HS-27A (cell line): ENCODE measurements at regions not wholly inside any gene's neighbourhood (a gene's known extent, or its start where the extent isn't known, plus 50 kb on each side); places are given as distances from the start of the nearest gene placed in this dataset.

ENCODE experiments used
- DNase-seq: peaks from one replicate; pipeline ENCODE4 v3.0.0-alpha.2; 2012; ENCODE audit warnings: low read depth, missing footprints

DNA sequence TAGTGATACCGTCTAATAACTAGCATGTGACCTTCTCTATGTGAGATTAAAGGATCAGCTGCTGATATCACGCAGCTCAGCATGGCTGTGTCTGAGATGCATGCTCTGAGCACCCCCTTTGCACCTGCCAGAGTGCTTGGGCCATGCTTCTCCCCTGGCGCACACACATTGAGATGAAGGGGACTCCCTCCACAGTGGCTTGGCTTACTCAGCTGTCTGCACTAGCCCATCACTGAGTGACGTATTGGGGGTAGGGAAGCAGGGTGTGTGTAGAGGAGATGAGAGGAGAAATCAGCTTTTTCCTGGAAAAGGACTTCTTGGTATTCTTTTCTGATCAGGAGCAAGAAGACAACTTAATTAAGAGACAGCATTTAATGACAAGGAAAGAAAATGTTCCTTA lies 216.5 kb downstream of the BLID start:
- DNase-seq: no peak

DNA sequence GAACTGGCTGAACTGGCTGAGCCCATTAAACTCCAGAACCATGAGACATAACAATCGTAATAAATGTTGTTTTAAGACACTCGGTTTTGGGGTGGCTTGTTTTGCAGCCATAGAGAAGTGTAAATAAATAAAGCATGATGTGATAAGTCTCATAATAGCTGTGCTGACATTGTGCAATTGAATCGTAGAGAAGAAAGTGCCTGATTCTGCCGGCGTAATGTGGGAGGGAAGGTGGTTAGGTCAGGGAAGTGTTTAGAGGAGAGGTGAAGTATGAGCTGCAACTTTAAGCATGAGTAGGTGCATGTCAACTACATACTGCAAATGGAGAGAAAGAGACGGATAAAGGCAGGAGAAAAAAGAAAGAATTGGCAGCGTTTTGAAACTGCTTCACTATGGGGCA lies 217.1 kb downstream of the BLID start:
- DNase-seq: no peak

DNA sequence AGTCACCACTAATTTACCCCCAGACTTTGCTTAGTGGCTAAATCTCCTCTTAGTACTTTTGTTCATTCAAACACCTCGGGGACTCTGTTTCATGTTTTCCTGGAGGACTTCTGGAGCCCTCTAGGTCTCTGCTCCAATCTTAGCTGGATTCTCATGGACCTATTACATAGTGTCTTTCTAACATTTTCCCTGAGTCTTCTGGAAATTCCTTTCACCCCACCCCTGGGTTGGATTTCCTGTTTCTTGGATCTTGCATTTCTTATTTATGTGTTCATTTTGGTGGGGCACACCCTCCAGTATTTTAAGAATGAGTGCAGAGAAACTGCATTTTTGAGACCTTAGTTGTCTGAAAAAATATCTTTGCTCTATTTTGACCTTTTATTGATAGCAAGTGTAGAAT lies 220.1 kb downstream of the BLID start:
- peak; percentile 76 for DNase-seq

- DNase-seq: no peak
Observed at GRCh38 chr11:121894581-121894980, 221.4 kb downstream of the BLID start.

GRCh38 chr11:121892863-121893262 lies 223.2 kb downstream of the BLID start:
- DNase-seq: no peak

- peak; percentile 51 for DNase-seq
Observed at GRCh38 chr11:121892131-121892681, 223.8 kb downstream of the BLID start.

DNA sequence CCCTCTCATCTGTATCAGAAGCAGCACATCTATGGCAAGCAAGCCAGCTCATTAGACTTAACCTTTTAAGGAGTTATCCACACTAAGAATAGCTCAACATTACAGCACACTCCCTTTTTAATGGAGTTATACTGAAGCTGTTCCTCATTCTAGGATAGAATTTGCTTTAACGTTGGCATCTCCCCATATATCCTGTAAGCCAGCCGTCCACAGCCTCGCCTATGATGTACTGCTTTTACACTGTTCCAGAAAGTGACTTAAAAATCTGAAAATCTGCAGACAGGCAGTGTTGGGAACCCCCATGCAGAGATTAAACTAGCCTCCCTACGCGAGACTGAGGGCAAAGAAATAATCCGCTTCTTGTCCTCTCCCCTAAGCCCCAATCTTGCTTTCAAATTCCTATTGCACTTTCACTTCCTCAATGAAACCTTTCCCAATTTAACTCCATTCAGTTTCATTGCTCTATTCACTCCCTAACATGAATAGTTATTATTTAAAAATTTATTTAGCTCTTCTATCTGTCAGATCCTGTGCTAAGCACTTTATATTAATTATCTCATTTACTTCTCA lies 225.0 kb downstream of the BLID start:
- no peak for DNase-seq

DNA sequence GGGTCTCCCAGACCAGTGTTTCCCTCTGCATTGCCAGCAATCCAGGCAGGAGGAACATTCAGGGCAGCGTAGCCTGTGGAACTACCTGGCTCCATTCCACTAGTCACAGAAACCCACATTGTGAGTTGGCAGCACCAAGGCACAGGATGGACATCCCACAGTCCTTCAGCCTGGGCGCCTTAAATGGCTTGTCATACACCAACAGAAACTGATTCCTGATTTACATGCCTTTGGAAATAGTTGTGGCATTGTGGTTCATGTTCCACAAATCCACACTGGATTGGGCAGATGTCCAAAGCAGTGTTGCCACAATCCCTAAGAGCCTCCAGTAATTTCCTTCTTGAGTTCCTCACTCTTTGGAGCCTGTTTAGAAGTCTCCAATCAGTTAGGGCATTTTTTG lies 225.6 kb downstream of the BLID start:
- peak; percentile 80 for DNase-seq

DNA sequence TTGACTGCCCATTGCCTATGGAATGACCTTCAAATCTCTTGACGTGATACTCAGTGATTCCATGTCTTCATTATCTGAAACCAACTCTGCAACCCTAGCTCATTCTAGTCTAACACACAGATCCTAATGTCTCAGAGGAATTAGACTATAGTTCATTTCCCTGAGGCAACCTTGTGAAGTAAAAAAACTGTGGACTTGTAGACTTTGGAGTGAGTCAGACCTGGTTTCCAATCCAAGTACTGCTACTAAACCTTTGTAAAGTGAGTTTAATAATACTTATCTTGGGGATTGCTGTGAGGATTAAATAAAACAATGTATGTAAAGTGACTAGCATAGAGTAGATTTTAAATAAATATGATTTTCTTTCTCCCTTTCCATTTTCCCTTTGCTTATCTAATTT lies 226.1 kb downstream of the BLID start:
- DNase-seq: no peak

DNA sequence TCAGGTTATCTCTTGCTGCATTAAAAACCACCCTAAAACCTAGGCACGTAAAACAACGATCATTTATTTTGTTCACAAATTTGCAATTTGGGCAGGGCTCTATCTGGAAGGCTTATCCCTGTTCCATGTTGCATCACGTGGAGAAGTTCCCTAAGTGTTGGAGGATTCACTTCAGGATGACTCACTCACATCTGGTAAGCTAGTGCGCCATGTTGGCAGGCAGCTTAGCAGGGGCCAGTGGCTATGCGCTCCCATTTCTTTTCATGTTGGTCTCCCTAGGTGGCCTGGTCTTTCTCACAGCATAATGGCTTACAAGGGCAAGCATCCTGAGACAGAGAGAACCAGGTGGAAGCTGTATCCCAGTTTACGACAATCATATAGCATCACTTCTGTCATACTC lies 226.8 kb downstream of the BLID start:
- DNase-seq: no peak

GRCh38 chr11:121887976-121888557 lies 227.9 kb downstream of the BLID start:
- DNase-seq: no peak

GRCh38 chr11:121887569-121887968 lies 228.4 kb downstream of the BLID start:
- DNase-seq: no peak

GRCh38 chr11:121886996-121887395 lies 229.0 kb downstream of the BLID start:
- DNase-seq: no peak

DNA sequence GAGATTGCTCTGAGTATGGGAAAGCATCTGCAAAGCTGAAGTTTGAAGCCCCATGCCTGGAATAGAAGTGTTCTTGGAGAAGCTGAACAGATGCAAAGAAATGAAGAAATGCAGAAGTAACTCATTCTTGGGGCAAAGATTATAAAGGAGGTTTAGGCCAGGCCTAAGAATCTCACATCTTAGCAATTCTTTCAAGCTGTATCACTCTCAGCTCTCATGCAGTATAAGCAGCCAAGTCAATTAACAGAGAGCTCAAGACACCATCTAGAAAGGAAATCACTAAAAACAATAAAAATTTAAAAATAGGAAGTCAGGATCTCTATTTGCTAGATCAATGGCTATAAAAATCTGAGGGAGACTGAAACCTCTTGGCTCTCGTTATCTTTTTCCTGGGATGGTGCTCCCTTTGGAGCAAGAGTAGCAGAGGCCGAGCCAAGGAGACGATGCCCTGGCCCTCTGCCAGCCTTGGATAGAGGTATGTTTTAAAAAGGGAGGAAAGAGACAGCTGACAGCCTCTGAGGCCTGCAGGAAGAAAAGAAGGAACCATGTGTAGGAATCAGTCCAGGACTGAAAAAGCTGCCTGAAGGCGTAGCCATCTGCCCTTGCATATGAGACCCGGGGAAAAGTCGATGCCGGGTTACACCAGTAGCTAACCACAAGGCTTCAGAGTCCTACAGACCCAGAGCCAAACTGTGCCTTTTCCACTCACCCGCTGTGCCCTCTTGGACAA lies 229.8 kb downstream of the BLID start:
- DNase-seq: no peak

DNA sequence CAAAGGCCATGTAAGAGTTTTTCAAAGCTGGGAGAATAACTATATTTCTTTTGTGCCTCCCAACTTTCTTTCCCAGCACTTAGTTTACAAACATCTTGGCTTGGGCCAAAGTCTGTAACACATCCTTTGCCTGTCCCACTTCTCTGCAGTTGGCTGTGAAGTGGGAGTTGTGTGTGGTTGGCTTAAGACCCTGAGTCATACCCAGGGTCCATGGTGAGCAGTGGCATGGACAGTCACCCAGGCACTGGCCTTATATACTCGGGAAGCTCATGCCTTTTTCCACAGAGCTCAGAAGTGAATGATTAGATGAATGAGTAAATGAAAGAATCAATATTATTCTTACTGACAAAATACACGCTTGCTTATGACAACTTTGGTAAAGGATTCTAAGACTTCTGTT lies 231.4 kb downstream of the BLID start:
- DNase-seq: no peak

- DNase-seq: no peak
Observed at GRCh38 chr11:121881806-121882205, 234.2 kb downstream of the BLID start.

DNA sequence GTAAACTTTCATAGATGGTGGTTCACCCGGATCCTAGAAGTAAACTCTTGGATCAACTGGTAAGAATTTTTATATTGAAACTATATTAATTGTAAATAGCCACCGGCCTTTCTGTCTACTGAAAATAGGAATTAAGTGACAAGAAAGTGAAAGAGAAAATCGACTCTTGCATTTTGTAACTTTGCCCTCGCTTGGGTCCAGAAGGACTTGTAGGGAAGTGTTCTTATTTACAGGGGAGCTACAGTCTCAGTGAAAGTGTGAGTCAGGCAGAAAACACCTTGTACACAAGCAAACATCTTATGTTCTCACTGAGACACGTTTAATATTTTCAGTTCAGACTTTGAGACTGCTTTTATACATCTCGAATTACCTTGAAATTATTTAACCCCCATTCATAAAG lies 238.9 kb downstream of the BLID start:
- no peak for DNase-seq

GRCh38 chr11:121873766-121874165 lies 242.2 kb downstream of the BLID start:
- DNase-seq: no peak

DNA sequence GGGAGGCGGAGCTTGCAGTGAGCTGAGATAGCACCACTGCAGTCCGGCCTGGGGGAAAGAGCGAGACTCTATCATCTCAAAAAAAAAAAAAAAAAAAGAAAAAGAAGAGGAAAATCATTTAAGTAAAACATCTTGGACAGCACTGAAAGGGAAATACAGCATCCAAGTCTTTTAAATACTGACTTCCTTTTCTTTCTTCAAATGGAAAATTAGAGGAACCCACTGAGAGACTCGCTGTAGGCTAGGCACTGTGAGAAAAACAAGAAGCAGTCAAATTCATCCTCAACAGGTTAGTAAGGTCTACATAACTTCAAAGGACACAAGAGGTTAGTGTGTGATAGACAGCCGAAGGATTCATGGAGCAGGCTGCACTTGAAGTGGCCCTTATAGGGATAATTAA lies 243.7 kb downstream of the BLID start:
- no peak for DNase-seq

DNA sequence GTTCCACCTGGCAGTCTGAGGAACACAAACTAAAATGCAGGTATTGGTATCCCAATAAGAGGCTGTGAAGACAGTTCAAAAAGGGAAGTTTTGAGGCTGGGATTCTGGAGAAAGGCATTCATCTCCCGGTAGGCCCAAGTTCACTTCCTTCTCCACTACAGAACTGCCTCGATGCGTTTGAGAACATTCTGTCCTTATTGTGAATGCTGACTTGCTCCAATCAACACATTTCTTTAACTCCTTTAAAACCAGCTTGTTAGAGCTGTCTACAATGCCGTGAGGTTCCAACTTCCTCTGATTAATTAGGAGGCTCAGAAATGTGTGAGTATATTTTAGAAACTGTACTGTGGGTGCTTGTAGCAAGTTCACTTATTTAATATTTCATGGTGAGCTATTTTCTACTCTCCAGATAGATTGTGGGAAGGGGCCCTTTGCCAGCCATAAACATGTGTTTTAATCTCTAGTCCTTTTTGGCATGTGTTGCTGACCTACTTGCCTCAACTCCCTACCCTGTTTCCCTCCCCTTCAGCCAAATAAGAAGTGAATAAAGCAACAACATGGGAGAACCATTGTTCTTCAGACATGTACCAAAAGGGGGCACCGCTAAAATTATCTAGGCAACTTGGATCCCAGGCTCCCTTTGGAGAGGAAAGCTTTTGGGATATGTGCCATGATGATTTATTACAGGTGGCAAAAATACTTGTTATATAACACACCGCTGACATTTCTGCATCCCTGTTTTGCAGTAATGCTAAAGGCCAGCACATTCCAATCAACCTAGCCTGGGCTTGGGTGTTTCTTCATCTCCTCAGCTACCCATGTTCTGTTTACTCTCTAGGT lies 245.6 kb downstream of the BLID start:
- no peak for DNase-seq

- no peak for DNase-seq
Observed at GRCh38 chr11:121869478-121869877, 246.5 kb downstream of the BLID start.

GRCh38 chr11:121866754-121867153 lies 249.3 kb downstream of the BLID start:
- no peak for DNase-seq

GRCh38 chr11:121864660-121865059 lies 251.4 kb downstream of the BLID start:
- DNase-seq: no peak
